ENCODE measurements at regions not wholly inside any gene's neighbourhood (a gene's known extent, or its start where the extent isn't known, plus 50 kb on each side); places are given as distances from the start of the nearest gene placed in this dataset.

DNA sequence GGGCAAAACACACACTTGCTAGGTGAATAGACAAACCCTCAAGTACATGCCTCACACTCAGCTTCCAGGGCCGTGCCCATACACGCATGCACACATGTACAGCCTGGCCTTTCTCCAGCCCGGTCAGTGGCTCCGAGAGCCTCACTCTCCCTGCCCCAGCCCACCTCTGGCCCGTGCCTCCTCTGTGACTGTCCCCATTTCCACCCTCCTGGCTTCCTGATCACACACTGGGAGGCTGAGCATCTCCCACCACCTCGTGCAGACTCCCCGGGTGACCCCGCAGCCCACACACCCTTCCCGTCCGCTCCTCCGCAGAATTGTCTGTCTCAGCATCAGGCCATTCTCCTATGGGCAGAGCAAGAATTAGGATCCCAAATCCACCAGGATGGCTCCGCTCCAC is 634.1 kb downstream of the TBC1D22A start:
- DNase-seq = no peak

DNA sequence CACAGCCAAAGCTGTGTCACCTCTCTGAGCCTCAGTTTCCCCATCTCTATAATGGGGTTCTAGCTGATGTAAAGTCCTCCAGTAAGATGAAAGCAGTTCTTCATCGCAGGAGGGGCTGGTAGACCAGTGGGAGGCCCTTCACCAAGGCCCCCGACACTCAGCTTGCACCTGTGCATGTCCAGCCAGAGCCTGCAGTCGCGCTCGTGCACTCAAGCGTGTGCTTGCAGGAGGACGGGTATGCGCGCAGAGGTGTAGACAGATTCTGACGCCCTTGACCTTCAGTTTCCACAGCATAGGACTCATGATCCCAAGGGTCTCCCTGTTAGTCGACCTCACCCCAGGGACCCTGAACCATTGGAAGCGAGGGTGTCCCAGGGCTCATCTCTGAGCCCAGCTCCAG is 633.7 kb downstream of the TBC1D22A start:
- no peak for DNase-seq

DNA sequence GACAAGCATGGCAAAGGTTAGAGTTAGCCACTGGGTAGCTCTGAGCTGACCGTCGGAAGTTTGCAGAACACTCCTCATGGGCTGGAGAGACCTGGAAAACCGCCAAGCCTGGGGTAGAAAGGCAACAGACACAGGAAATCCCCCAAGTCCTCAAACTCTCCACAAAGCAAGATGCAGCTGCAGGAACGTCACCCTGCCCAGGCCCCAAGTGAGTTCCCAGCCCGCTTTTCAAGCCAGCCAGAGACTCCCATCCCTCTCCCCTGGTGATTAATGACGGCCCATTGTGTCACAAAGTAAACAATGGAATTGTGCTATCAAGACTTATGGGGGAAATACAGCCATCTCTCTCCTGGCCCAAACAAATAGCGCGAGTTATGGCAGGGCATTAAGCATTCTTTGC is 633.0 kb downstream of the TBC1D22A start:
- no peak for DNase-seq

DNA sequence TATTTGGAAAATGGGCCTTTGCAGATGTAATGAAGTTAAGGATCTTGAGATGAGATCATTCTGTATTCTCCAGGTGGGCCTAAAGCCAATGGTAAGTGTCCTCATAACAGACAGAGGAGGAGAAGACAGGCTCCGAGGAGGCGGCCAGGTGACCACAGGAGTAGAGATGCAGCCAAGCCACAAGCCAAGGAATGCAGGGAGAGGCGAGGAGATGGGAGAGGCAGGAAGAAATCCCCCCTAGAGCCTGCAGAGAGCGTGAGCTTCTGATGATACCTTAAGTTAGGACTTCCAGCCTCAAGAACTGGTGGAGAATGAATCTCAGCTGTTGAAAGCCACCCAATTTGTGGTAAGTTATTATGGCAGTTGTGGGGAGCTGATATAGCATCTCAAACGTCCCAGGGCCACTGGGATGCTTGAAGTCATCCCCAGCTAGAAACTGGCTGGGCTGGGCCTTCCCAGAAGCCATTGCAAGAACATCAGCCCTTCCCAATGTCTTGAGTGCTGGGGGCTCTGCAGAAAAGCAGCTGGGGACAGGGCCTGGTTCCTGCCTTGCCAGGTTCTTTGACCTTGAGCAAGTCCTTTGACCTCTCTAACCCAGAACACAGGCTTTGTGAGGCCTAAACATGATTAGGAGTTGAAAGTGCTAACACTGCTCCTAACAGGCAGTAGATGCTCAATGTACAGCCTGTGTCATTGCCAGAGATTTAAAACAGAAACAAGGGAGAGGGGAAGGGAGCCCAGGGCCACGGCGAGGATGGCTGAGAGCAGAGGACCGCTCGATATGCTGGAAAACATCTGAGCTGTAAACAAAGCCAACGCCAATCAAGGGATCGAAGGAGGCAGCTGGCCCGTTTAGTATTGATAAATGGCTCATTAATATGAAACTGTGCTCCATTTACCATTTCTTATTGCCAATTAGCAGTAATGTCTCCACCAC is 632.3 kb downstream of the TBC1D22A start:
- no peak for DNase-seq

DNA sequence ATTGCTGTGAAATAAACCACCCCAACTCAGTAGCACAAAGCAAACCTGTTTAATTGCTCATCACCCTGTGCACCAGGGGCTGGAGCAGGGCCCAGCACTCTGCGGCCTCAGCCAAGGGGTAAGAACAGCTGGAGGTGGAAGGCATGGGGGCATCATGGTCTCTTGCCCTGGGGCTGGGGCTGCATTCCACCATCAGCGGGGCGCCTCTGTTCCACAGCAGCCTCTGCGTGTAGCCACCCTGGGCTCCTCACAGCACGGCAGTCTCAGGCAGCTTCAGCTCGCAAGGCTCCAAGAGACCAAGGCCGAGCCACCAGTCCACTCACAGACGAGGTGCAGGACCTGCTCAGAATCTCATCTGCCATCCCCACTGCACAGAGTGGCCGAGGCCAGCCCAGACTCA is 630.7 kb downstream of the TBC1D22A start:
- no peak for DNase-seq

DNA sequence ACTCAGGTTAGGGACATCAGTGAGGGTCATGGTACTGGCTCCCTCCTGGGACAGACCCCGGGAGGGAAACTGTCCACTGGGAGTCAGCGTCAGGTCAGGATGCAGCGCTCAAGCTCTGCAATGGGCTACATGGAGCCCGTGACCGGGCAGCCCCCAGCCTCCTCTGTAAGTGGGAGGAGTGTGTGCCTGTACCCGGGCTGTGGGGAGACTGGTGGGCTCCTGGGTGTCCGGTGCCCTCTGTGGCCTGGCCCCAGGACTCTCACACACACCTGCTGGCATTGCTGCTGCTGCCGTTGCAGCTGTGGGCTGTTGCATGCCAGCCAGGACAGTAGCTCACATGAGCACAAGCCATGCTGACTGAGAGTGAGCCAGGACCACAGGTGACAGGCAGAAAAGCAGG is 630.3 kb downstream of the TBC1D22A start:
- DNase-seq = no peak

DNA sequence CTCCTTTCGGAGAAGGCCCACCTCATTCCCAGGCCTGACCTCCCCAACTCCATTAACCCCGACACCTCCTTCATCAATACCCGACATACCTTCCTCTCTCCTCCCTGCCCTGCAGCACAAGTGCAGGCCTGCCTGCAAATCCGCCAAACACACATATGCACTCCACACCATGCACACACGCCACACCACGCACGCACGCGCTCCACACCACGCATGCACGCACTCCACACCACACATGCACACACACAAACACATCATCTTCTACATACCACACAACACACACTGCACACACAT is 629.6 kb downstream of the TBC1D22A start:
- no peak for DNase-seq

- DNase-seq = no peak
These were observed 629.0 kb downstream of the TBC1D22A start for GRCh38 chr22:47391169-47392053.

GRCh38 chr22:47390026-47390970 is 627.8 kb downstream of the TBC1D22A start:
- DNase-seq = no peak

- no peak for DNase-seq
These were observed 626.8 kb downstream of the TBC1D22A start for GRCh38 chr22:47389201-47389600.

DNA sequence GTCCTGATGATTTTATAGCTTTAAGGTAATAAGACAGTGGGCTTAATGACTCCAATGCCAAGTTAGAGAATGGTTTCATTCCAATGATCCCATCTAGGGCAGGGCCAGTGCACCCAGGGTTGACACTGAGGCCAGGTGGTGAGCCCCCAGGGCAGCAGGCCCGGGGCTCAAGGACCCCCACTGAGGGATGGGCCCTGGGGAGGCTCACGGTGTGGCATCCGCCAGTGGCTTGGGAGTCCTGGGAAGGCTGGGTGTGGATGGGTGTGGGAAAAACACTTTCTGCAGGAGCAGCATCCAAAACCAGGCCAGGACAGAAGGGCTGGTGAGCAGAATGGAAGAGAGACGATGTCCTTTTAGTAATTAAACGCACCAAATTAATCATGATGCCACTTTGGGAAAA is 626.3 kb downstream of the TBC1D22A start:
- DNase-seq = no peak

DNA sequence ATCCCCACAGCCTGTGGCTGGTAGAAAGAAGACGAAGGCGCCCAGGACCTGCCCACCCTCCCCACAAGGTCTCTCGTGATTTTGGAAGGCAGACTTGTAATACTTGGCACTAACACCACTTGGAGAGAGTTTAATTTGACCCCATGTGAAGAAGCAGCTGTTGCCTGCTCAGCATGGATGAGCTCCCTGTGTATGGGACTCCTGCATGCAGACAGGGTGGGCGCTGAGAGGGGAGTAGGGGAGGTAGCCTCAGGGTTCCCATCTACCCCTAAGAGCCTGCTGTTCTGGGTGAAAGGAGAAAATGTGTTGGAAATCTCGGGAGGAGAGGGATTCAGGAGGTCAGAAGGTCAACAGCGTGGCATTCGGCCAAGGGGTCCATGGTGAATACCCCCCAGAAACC is 625.9 kb downstream of the TBC1D22A start:
- no peak for DNase-seq

- no peak for DNase-seq
These were observed 624.5 kb downstream of the TBC1D22A start for GRCh38 chr22:47386812-47387510.

DNA sequence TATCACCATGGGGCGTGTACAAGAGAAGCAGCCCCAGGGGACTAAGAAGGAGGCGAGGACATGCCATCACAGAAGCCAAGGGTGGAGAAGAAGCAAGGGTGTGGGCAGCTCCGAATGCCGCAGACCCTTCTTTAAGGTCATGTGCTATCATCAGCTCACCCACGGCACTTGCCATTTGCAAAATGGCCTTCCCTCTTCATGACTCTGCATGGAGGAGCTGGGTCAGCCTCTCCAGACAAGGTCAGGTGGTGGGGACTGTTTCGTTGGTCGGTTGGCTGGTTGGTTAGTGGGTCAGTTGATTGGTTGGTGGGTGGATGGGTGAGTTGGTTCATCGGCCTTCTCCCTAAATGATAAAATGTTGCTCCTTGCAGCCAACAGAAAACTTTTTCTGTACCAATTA is 622.5 kb downstream of the TBC1D22A start:
- DNase-seq = no peak

GRCh38 chr22:47382164-47382890 is 619.9 kb downstream of the TBC1D22A start:
- DNase-seq = no peak

- no peak for DNase-seq
These were observed 618.8 kb downstream of the TBC1D22A start for GRCh38 chr22:47381240-47381639.

- DNase-seq = no peak
These were observed 618.2 kb downstream of the TBC1D22A start for GRCh38 chr22:47380692-47381091.

DNA sequence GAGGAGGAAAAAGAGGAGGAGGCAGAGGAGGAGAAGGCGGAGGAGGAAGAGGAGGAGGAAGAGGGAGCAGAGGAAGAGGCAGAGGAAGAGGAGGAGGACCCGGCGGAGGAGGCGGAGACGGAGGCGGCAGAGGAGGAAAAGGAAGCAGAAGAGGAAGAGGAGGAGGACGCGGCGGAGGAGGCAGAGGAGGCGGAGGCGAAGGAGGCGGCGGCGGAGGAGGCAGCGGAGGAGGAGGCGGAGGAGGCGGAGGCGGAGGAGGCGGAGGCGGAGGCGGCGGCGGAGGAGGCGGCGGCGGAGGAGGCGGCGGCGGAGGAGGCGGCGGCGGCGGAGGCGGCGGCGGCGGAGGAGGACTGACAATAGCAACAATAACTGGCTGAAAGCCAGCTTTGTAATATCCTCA is 616.6 kb downstream of the TBC1D22A start:
- no peak for DNase-seq

DNA sequence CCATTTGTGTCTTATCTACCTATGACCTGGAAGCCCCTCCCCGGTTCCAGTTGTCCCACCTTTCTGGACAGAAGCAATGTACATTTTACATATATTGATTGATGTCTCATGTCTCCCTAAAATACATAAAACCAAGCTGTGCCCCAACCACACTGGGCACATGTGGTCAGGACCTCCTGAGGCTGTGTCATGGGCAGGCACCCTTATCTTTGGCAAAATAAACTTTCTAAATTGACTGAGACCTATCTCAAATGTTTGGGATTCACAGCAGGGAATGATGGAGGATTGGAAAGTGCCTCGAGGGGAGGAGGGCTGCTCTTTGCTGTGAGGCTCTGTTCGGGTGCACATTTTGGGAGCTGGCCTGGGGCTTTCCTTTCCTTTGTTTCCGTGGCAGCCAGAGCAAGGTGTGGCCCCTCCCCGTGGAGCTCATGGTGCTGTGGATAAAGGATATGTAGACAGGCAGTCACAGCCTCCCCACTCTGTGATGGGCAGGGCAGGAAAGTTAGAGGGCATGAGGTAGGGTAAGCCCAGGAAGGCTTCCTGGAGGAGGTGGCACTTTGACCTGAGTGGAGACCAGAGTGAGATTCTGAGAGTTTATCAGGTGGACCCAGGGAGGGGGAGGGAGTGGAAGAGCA is 615.6 kb downstream of the TBC1D22A start:
- no peak for DNase-seq

DNA sequence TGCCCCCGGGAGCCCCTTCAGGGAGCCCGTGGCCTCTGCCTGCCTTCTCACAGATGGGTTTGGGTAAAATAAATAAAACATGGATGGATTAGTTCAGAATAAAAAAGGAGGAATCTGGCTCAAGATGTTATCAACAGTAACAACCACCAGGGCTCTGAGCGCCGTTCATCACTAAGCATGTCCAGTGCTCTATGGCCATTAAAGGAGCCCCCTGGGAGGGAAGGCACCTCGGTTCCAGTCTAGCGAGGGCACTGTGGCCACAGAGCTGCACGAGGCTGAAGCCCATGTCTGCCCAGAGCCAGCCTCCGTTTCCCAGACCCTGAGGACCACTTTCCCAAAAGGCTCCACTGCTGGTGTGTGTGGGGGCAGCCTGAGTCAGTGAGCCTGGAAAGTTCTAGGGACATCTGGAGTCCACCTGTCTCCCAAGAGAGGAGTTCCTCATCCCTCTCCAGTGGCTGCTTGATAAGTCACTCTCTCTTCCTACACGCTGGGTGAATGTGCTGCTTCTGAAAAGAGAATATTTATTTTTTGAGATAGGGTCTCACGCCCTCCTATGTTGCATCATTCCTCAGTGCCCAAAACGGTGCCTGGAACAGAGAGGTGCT is 614.6 kb downstream of the TBC1D22A start:
- DNase-seq = no peak

- DNase-seq = no peak
These were observed 613.9 kb downstream of the TBC1D22A start for GRCh38 chr22:47376322-47376700.

Data from NCI-H1930 (cell line).